ENCODE measurements at regions not wholly inside any gene's neighbourhood (a gene's known extent, or its start where the extent isn't known, plus 50 kb on each side); places are given as distances from the start of the nearest gene placed in this dataset.

GRCh38 chr18:72107647-72108383, 436.3 kb downstream of the CBLN2 start:
- Mint-ChIP-seq H3K36me3 (peaks cover 3% of the 10 kb centered on the region; the same call in 1 of the 2 replicates), H3K27me3 (ENCODE audit: low read depth) (no peaks in the 10 kb centered on the region), H3K9me3 (peaks cover 29% of the 10 kb centered on the region), H3K4me1 (peaks cover 27% of the 10 kb centered on the region), H3K27ac (peak overlapping the region; percentile 54), H3K4me3 (no peak overlapping the region)
- ATAC-seq (peak; percentile 97), DNase-seq (ENCODE audit: low spot score) (peak; percentile 55)
- TF ChIP-seq TEAD1 (CRISPR knock-in tag; IDR thresholded peaks at IDR 0.05) = peak; percentile 23; the same call in 1 of the 2 replicates
- no peak for TF ChIP-seq GRHL2 (CRISPR knock-in tag; IDR thresholded peaks at IDR 0.05; ENCODE audit: insufficient replicate concordance, severe bottlenecking)
- ChIA-PET POLR2A (no interaction called here), CTCF (no interaction called here)

- Mint-ChIP-seq H3K4me1 (peaks cover 27% of the 10 kb centered on the region), H3K9me3 (peaks cover 23% of the 10 kb centered on the region), H3K4me3 (no peak overlapping the region), H3K36me3 (peaks cover 3% of the 10 kb centered on the region; the same call in 1 of the 2 replicates), H3K27ac (no peak overlapping the region), H3K27me3 (ENCODE audit: low read depth) (no peaks in the 10 kb centered on the region)
- no peak for ATAC-seq
- ChIA-PET POLR2A (no interaction called here), CTCF (no interaction called here)
- no peak for DNase-seq (ENCODE audit: low spot score)
- no peak for TF ChIP-seq HMGXB4 (CRISPR knock-in tag; IDR thresholded peaks at IDR 0.05)
- no peak for TF ChIP-seq NR2C2 (CRISPR knock-in tag; IDR thresholded peaks at IDR 0.05)
- TF ChIP-seq E2F5 (CRISPR knock-in tag; IDR thresholded peaks at IDR 0.05) = no peak
- TF ChIP-seq SMAD3 (CRISPR knock-in tag; IDR thresholded peaks at IDR 0.05; ENCODE audit: borderline replicate concordance) = no peak
These were observed 439.3 kb downstream of the CBLN2 start for GRCh38 chr18:72104851-72105250.

- TF ChIP-seq TEAD1 (CRISPR knock-in tag; IDR thresholded peaks at IDR 0.05) (no peak), ZNF671 (CRISPR knock-in tag; IDR thresholded peaks at IDR 0.05) (no peak), ZNF219 (CRISPR knock-in tag; IDR thresholded peaks at IDR 0.05; ENCODE audit: borderline replicate concordance) (no peak), ZMAT4 (CRISPR knock-in tag; IDR thresholded peaks at IDR 0.05) (no peak), NFE2L1 (CRISPR knock-in tag; IDR thresholded peaks at IDR 0.05) (no peak), TEAD4 (CRISPR knock-in tag; IDR thresholded peaks at IDR 0.05) (no peak), USF1 (CRISPR knock-in tag; IDR thresholded peaks at IDR 0.05) (no peak), FOXK1 (CRISPR knock-in tag; IDR thresholded peaks at IDR 0.05) (no peak), SOX15 (CRISPR knock-in tag; IDR thresholded peaks at IDR 0.05) (no peak), E2F1 (CRISPR knock-in tag; IDR thresholded peaks at IDR 0.05) (no peak), NR2C2 (CRISPR knock-in tag; IDR thresholded peaks at IDR 0.05) (no peak), EMX1 (CRISPR knock-in tag; IDR thresholded peaks at IDR 0.05) (no peak), CBFB (CRISPR knock-in tag; IDR thresholded peaks at IDR 0.05; ENCODE audit: low read depth) (no peak), ZSCAN18 (CRISPR knock-in tag; IDR thresholded peaks at IDR 0.05) (no peak), E2F4 (CRISPR knock-in tag; IDR thresholded peaks at IDR 0.05; ENCODE audit: borderline replicate concordance, low read depth) (no peak), TCF7 (CRISPR knock-in tag; IDR thresholded peaks at IDR 0.05; ENCODE audit: low read depth) (no peak), GABPB1 (CRISPR knock-in tag; IDR thresholded peaks at IDR 0.05) (no peak), ATF2 (CRISPR knock-in tag; IDR thresholded peaks at IDR 0.05; ENCODE audit: borderline replicate concordance, low read depth) (no peak), GRHL2 (CRISPR knock-in tag; IDR thresholded peaks at IDR 0.05; ENCODE audit: insufficient replicate concordance, severe bottlenecking) (no peak)
- peaks cover 21% of the 10 kb centered on the region for H3K9me3 Mint-ChIP-seq
- ChIA-PET POLR2A (no interaction called here), CTCF (no interaction called here)
- peaks cover 8% of the 10 kb centered on the region for H3K4me1 Mint-ChIP-seq
- no peak overlapping the region for H3K4me3 Mint-ChIP-seq
- H3K27me3 Mint-ChIP-seq (ENCODE audit: low read depth) = no peaks in the 10 kb centered on the region
- peaks cover 9% of the 10 kb centered on the region; the same call in 1 of the 2 replicates for H3K36me3 Mint-ChIP-seq
- no peak for DNase-seq (ENCODE audit: low spot score)
- no peak for ATAC-seq
- H3K27ac Mint-ChIP-seq = no peak overlapping the region
These were observed 441.7 kb downstream of the CBLN2 start for GRCh38 chr18:72102412-72102811.
